ENCODE measurements at regions not wholly inside any gene's neighbourhood (a gene's known extent, or its start where the extent isn't known, plus 50 kb on each side); places are given as distances from the start of the nearest gene placed in this dataset.

- TF ChIP-seq EZH2phosphoT487 (IDR thresholded peaks at IDR 0.05; ENCODE audit: borderline replicate concordance, low read length), result no peak
- TF ChIP-seq, protein P1, sequence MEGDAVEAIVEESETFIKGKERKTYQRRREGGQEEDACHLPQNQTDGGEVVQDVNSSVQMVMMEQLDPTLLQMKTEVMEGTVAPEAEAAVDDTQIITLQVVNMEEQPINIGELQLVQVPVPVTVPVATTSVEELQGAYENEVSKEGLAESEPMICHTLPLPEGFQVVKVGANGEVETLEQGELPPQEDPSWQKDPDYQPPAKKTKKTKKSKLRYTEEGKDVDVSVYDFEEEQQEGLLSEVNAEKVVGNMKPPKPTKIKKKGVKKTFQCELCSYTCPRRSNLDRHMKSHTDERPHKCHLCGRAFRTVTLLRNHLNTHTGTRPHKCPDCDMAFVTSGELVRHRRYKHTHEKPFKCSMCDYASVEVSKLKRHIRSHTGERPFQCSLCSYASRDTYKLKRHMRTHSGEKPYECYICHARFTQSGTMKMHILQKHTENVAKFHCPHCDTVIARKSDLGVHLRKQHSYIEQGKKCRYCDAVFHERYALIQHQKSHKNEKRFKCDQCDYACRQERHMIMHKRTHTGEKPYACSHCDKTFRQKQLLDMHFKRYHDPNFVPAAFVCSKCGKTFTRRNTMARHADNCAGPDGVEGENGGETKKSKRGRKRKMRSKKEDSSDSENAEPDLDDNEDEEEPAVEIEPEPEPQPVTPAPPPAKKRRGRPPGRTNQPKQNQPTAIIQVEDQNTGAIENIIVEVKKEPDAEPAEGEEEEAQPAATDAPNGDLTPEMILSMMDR (IDR thresholded peaks at IDR 0.05; ENCODE audit: low read depth, low read length, poor library complexity, severe bottlenecking), result no peak
These were observed 51.7 kb downstream of the CNTN3 start for GRCh38 chr3:74562558-74563269.
